Fibroblast of villous mesenchyme (primary cell): ENCODE measurements at regions not wholly inside any gene's neighbourhood (a gene's known extent, or its start where the extent isn't known, plus 50 kb on each side); places are given as distances from the start of the nearest gene placed in this dataset.
"Not testable (repeated sequence)": the region's sequence is repeated elsewhere in the genome, so short reads cannot be mapped to it uniquely, and the experiment has no call there.

Experiments used
- DNase-seq: peaks from one replicate; pipeline ENCODE4 v3.0.0-alpha.2; 2010; ENCODE audit warnings: low read depth
- H3K4me3 ChIP-seq: 2 replicates; pipeline ENCODE4 v1.5.1; 2011; ENCODE audit warnings: low read depth, mild to moderate bottlenecking, low read length
- TF ChIP-seq, protein P1 (sequence below): IDR thresholded peaks from 2 replicates; pipeline ENCODE4 v1.5.1; 2012; ENCODE audit warnings: low read depth, mild to moderate bottlenecking, low read length; ENCODE audit not compliant: insufficient read depth

DNA sequence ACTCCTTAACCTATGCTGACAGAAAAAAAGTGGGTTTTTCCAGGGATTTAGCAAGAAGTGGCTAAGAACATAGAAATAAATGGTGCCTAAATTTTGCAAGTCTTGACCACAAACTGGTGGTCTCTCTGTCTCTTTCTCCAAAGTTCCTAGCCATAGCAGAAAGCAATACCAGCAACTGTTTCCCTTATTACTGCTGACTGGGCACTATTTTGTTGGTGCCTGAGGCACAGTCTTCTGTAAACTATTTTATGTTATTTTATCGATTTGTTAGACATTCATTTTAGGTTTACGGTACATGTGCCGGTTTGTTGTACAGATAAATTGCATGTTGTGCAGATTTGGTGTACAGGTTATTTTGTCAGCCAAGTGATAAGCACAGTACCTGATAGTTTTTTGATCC, 234.6 kb upstream of the TECRL start:
- TF ChIP-seq, protein P1, sequence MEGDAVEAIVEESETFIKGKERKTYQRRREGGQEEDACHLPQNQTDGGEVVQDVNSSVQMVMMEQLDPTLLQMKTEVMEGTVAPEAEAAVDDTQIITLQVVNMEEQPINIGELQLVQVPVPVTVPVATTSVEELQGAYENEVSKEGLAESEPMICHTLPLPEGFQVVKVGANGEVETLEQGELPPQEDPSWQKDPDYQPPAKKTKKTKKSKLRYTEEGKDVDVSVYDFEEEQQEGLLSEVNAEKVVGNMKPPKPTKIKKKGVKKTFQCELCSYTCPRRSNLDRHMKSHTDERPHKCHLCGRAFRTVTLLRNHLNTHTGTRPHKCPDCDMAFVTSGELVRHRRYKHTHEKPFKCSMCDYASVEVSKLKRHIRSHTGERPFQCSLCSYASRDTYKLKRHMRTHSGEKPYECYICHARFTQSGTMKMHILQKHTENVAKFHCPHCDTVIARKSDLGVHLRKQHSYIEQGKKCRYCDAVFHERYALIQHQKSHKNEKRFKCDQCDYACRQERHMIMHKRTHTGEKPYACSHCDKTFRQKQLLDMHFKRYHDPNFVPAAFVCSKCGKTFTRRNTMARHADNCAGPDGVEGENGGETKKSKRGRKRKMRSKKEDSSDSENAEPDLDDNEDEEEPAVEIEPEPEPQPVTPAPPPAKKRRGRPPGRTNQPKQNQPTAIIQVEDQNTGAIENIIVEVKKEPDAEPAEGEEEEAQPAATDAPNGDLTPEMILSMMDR, result no peak
- H3K4me3 ChIP-seq, result no peak overlapping the region
- DNase-seq, result no peak

DNA sequence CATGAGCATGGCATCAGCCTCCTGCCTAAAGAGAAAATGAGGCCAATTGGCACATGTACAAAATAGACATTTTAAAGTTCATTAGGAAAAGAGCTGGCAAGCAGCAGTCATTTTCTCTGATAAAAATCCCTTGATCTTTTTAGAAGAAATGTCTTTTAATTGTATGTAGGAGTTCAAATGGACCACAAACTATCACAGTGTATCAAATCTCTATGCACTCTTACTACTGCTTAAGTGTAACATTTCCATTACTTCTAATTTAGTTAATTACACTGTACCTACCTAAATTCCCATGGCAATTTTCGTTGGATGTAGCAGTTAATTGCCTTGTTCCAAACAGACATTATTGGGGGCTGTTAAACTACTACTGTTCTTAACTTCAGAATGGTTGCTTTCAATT, 233.7 kb upstream of the TECRL start:
- no peak overlapping the region for H3K4me3 ChIP-seq
- DNase-seq, result no peak
- TF ChIP-seq, protein P1, result no peak

DNA sequence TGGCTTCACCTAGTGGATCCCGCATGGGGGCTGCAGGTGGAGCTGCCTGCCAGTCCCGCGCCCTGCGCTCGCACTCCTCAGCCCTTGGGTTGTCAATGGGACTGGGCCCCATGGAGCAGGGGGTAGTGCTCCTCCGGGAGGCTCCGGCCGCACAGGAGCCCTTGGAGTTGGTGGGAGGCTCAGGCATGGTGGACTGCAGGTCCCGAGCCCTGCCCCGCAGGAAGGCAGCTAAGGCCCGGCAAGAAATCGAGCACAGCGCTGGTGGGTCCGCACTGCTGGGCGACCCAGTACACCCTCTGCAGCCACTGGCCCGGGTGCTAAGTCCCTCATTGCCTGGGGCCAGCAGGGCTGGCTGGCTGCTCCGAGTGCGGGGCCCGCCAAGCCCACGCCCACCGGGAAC, 231.2 kb upstream of the TECRL start:
- DNase-seq, H3K4me3 ChIP-seq: not testable (repeated sequence)

DNA sequence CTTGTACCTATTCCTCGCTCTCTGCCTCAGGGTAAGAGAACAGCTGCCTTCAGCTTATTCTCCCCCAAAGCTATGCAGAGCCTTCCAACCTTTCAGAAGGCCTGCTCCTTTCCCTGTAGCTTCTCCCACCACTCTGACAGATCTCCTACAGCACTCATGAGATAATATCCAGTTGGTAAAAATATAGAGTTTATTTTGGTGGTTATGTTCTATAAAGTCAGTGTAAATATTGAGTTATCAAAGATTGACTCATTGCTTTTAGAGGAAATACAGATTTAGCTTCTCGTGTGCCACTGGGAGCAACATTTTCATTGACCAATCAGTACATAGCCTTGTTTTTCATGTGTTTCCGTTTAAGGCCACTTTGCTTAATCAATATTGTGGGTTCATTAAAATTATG, 216.2 kb upstream of the TECRL start:
- TF ChIP-seq, protein P1, result no peak
- H3K4me3 ChIP-seq, result no peak overlapping the region
- no peak for DNase-seq

DNA sequence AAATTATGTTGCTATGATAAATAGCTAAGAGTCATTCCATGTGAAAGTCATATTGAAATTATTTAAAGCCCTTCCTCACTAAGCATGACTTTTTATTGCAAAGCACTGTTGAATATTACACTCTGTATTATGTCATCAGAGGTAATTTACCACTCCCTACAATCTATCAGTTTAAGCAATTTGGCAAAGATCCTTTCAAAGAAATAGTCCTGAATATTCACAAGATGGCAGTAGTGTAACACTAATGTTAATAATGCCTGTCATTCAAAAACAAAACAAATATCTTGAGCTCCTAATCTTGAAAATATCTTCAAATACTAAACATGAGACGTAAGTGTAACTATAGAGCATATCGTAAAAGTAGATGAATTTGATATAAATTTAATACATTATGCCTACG, 208.6 kb upstream of the TECRL start:
- TF ChIP-seq, protein P1, result no peak
- DNase-seq, result no peak
- no peak overlapping the region for H3K4me3 ChIP-seq

DNA sequence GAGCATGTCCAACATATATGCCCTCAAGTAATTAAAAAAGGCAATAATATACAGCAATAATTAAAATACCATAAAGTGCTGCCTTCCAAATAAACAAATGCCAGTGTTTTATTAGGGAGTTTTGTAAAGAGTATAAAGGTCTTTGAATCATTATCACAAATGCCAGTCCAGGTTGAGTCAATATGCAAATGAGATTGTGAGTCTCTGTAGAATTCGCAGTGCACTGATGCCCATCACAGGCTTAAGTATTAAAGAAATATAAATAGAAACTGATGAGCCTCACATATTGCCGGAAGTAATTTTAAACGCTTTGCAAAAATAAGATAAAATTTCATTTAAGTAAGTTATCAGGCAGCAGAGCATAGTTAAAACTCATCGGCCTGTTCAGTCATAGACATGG, 205.0 kb upstream of the TECRL start:
- no peak overlapping the region for H3K4me3 ChIP-seq
- DNase-seq, result no peak
- TF ChIP-seq, protein P1, result no peak

DNA sequence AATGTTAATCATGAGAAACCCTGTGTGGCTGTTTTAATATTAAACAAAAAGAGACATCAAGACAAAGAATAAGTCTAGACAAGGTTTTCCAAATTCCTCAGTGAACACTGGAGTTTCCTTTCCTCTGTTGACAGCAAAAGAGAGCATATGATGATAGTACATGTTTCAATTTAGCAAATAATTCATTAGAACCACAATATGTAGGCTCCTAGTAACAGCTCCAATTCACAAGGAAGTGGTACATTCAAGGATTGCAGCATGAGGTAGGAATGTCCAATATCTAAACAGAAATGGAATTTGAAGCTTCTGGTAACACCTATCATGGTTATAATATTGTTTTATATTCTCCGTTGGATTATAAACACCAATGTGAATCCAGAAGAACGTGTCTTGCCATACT, 203.8 kb upstream of the TECRL start:
- no peak for DNase-seq
- TF ChIP-seq, protein P1, result no peak
- H3K4me3 ChIP-seq, result no peak overlapping the region
